Gastroesophageal sphincter (tissue), 3 donors: ENCODE measurements at regions not wholly inside any gene's neighbourhood (a gene's known extent, or its start where the extent isn't known, plus 50 kb on each side); places are given as distances from the start of the nearest gene placed in this dataset.
"Not testable (repeated sequence)": the region's sequence is repeated elsewhere in the genome, so short reads cannot be mapped to it uniquely, and the experiment has no call there.

Experiments
- CTCF ChIP-seq, 4 experiments: fragments of 200-600 bp in 2 of 4; fragments of 450-650 bp in 2 of 4; sonication (generic) in 1 of 4; IDR thresholded peaks; one replicate each; pipeline ENCODE4 v1.5.1; 2017 to 2019; ENCODE audit warnings: antibody characterized with exemption in 4 of 4, mild to moderate bottlenecking in 2 of 4, moderate library complexity in 2 of 4
- POLR2A ChIP-seq, 2 donors: fragments of 450-650 bp; IDR thresholded peaks; one replicate each; pipeline ENCODE4 v1.6.1; 2017; ENCODE audit warnings: antibody characterized with exemption in 2 of 2, mild to moderate bottlenecking in 2 of 2, moderate library complexity in 1 of 2

- TF ChIP-seq POLR2A, CTCF (IDR thresholded peaks at IDR 0.05): not testable (repeated sequence)
Measured at GRCh38 chr14:105740961-105741360, 214.6 kb downstream of the TMEM121 start.
